Left lung (tissue), 4 donors: ENCODE measurements at regions not wholly inside any gene's neighbourhood (a gene's known extent, or its start where the extent isn't known, plus 50 kb on each side); places are given as distances from the start of the nearest gene placed in this dataset.
A peak's percentile ranks its signal among the peaks of the same experiment; 100 is the strongest.
"Not testable (repeated sequence)": the region's sequence is repeated elsewhere in the genome, so short reads cannot be mapped to it uniquely, and the experiment has no call there.

Experiments
- ATAC-seq: fragments of 200-7000 bp; cut with Tn5 transposase; one replicate; pipeline ENCODE4 v1.9.1; 2020; ENCODE audit warnings: moderate library complexity
- DNase-seq, 4 donors: peaks; one replicate each; pipeline ENCODE4 v3.0.0-alpha.2; 2013 to 2020
- H3K27ac ChIP-seq, 2 donors: fragments of 200-600 bp; sonication (generic) in 1 of 2; one replicate each; pipeline versions ENCODE4 v1.5.0 to v1.8.0; 2020 to 2021
- H3K27me3 ChIP-seq, 2 donors: fragments of 200-600 bp; sonication (generic) in 1 of 2; one replicate each; pipeline versions ENCODE4 v1.5.0 to v1.8.0; 2020 to 2021
- H3K36me3 ChIP-seq, 2 donors: fragments of 200-600 bp; sonication (generic) in 1 of 2; one replicate each; pipeline versions ENCODE4 v1.5.0 to v1.8.0; 2020 to 2021
- H3K4me1 ChIP-seq, 2 donors: fragments of 200-600 bp; one replicate each; pipeline ENCODE4 v1.8.0; 2021
- H3K4me3 ChIP-seq, 2 donors: fragments of 200-600 bp; sonication (generic) in 1 of 2; one replicate each; pipeline versions ENCODE4 v1.5.0 to v1.8.0; 2020 to 2021; ENCODE audit warnings: mild to moderate bottlenecking in 1 of 2
- H3K9me3 ChIP-seq, 2 donors: fragments of 200-600 bp; sonication (generic) in 1 of 2; one replicate each; pipeline versions ENCODE4 v1.5.0 to v1.8.0; 2020 to 2021
- intact Hi-C, 2 donors: fragments of 100-400 bp; cut with DNase I; formaldehyde crosslinking; loops; one replicate each; pipeline versions ENCODE4 v1.11.2 to v1.14.2; 2022
- TF ChIP-seq, protein P1 (sequence below), 2 donors: fragments of 200-600 bp; sonication (generic) in 1 of 2; IDR thresholded peaks; one replicate each; pipeline versions ENCODE4 v1.5.0 to v1.8.0; 2021; ENCODE audit warnings: antibody characterized with exemption in 2 of 2
- donor health status: DM: no; HTN: yes; CAD: no.
- donor health status: DM: no; HTN: no; CAD: no.

DNA sequence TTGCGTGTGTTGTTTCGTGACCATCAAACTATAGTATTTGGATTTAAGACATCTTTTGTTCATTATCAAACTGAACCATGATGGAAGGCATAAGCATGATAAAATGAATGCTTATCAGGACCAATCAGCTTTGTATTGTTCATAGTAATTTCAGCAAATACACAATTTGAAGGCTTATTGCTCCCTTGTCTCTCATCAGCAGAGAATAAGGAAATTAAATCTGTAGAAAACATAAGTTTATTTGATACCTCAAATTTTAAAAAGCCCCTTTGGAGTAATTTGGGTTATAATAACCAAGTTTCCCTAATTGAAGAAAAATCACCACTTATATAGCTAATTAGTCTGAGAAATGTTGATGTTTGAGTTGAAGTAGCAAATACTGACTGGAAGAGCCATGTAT is 705.7 kb downstream of the NUP35 start:
- ATAC-seq, result no peak

DNA sequence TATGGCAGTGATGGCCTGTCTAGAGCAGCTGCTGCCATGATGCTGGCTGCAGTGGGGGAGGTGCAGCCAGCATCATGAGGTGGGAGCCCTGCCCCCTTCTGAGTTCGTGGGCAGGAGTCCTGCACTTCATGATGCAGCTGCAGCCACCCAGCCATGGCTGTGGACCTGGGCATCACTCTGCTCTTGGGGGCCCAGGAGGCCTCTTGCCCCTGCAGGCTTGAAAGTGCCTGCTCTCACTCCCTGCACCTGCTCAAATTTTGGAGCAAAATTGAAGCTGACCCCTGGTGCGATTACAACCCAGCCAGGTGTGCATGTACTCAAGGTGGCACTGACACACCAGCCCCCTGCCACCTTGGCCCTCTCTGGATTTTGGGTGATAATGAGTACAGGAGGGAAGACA is 712.9 kb downstream of the NUP35 start:
- no peak overlapping the region for H3K27ac ChIP-seq
- peaks cover 0 to 20% of the 10 kb centered on the region in 2 donors for H3K9me3 ChIP-seq
- intact Hi-C loops, result no loop called here
- no peak overlapping the region for H3K4me3 ChIP-seq
- TF ChIP-seq, protein P1, sequence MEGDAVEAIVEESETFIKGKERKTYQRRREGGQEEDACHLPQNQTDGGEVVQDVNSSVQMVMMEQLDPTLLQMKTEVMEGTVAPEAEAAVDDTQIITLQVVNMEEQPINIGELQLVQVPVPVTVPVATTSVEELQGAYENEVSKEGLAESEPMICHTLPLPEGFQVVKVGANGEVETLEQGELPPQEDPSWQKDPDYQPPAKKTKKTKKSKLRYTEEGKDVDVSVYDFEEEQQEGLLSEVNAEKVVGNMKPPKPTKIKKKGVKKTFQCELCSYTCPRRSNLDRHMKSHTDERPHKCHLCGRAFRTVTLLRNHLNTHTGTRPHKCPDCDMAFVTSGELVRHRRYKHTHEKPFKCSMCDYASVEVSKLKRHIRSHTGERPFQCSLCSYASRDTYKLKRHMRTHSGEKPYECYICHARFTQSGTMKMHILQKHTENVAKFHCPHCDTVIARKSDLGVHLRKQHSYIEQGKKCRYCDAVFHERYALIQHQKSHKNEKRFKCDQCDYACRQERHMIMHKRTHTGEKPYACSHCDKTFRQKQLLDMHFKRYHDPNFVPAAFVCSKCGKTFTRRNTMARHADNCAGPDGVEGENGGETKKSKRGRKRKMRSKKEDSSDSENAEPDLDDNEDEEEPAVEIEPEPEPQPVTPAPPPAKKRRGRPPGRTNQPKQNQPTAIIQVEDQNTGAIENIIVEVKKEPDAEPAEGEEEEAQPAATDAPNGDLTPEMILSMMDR (IDR thresholded peaks at IDR 0.05), result no peak
- peak in 1 of 4 donors; percentile 38 for DNase-seq
- H3K36me3 ChIP-seq, result no peaks in the 10 kb centered on the region
- H3K27me3 ChIP-seq, result no peaks in the 10 kb centered on the region
- ATAC-seq, result no peak
- no peaks in the 10 kb centered on the region for H3K4me1 ChIP-seq

More for the DNA sequence above, 705.7 kb downstream of the NUP35 start:
- no peaks in the 10 kb centered on the region for H3K27me3 ChIP-seq
- no peak overlapping the region for H3K4me3 ChIP-seq
- TF ChIP-seq, protein P1 (IDR thresholded peaks at IDR 0.05), result no peak
- H3K9me3 ChIP-seq, result peaks cover 0 to 24% of the 10 kb centered on the region in 2 donors
- no peak for DNase-seq
- intact Hi-C loops, result no loop called here
- no peak overlapping the region for H3K27ac ChIP-seq
- H3K36me3 ChIP-seq, result no peaks in the 10 kb centered on the region
- H3K4me1 ChIP-seq, result no peaks in the 10 kb centered on the region

DNA sequence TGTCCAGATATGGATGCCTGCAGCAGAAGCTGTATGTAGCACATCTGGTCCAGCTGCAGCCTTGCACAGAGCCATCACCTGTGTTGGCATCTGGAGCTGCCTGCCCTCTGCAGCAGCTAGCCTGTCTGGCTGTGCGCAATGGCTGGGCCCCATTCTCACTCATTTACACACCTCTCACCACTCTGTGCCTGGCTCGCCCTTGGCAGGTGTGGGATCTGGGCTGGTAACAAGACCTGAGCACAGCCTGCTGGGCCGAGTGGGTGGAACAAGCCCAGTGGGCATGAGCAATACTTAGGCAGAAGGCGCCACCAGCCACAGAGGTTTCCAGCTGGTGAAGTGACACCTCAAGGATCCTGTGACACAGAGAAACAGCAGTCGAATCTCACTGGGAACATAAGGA is 714.1 kb downstream of the NUP35 start:
- TF ChIP-seq, protein P1 (IDR thresholded peaks at IDR 0.05), result no peak
- Histone ChIP-seq H3K36me3 (no peaks in the 10 kb centered on the region), H3K9me3 (peaks cover 0 to 28% of the 10 kb centered on the region in 2 donors), H3K4me1 (no peaks in the 10 kb centered on the region), H3K27me3 (no peaks in the 10 kb centered on the region), H3K4me3 (no peak overlapping the region), H3K27ac (no peak overlapping the region)
- DNase-seq (peak in 1 of 4 donors; percentile 57), ATAC-seq (no peak)
- intact Hi-C loops, result no loop called here

DNA sequence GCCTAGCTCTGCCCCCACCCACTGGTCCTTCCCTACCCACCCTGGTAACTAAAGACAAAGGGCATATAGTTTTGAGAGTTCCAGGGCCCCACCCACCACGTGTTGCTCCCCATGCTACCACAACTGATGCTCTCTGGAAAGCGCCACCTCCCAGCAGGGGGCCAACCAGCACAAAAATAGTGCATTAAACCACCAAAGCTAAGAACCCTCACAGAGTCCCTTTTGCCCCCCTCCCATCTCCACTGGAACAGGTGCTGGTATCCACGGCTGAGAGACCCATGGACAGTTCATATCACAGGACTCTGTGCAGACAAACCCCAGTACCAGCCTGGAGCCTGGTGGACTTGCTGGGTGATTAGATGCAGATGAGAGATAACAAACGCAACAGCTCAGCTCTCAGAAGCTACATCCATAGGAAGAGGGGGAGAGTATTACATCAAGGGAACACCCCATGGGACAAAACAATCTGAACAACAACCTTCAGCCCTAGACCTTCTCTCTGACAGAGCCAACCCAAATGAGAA is 715.9 kb downstream of the NUP35 start:
- Histone ChIP-seq H3K4me3 (no peak overlapping the region), H3K36me3 (no peaks in the 10 kb centered on the region)
- intact Hi-C loops, result no loop called here

DNA sequence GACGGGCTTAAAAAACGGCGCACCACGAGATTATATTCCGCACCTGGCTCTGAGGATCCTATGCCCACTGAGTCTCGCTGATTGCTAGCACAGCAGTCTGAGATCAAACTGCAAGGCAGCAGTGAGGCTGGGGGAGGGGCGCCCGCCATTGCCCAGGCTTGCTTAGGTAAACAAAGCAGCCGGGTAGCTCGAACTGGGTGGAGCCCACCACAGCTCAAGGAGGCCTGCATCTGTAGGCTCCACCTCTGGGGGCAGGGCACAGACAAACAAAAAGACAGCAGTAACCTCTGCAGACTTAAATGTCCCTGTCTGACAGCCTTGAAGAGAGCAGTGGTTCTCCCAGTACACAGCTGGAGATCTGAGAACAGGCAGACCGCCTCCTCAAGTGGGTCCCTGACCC is 725.6 kb downstream of the NUP35 start:
- H3K36me3 ChIP-seq, intact Hi-C loops, DNase-seq: not testable (repeated sequence)

More for the DNA sequence above, 715.9 kb downstream of the NUP35 start:
- Histone ChIP-seq H3K27me3 (no peaks in the 10 kb centered on the region), H3K9me3 (peaks cover 0 to 28% of the 10 kb centered on the region in 2 donors), H3K4me1 (no peaks in the 10 kb centered on the region), H3K27ac (no peak overlapping the region)
- no peak for DNase-seq
- ATAC-seq, result no peak
- TF ChIP-seq, protein P1 (IDR thresholded peaks at IDR 0.05), result no peak

DNA sequence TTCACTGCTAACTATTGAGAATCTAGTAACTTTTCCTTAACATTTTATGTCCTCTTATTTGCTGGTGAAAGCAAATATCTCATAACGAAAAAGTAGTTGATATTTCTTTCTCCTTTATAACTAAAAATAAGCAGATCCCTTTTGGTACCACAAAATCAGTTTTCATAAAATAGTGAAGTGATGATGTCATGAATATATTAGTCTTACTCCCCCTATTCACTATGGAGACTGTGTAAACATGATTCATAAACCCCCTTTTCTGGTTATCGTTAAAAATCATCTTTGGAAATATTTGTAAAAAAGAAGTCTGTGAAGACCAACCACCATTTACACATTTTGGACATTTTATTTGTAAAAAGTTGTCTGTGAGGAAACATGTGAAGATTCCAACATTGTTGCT is 734.9 kb downstream of the NUP35 start:
- intact Hi-C loops, result no loop called here
- H3K27ac ChIP-seq, result no peak overlapping the region
- no peaks in the 10 kb centered on the region for H3K4me1 ChIP-seq
- H3K27me3 ChIP-seq, result no peaks in the 10 kb centered on the region
- TF ChIP-seq, protein P1 (IDR thresholded peaks at IDR 0.05), result no peak
- peaks cover 0 to 10% of the 10 kb centered on the region in 2 donors for H3K9me3 ChIP-seq
- H3K4me3 ChIP-seq, result no peak overlapping the region
- DNase-seq (no peak), ATAC-seq (no peak)
- no peaks in the 10 kb centered on the region for H3K36me3 ChIP-seq

More for the DNA sequence above, 725.6 kb downstream of the NUP35 start:
- H3K27me3 ChIP-seq, ATAC-seq, H3K4me1 ChIP-seq, H3K4me3 ChIP-seq, H3K27ac ChIP-seq: not testable (repeated sequence)
- H3K9me3 ChIP-seq, result peaks cover 0 to 26% of the 10 kb centered on the region in 2 donors
